Suppressor macrophage (primary cell): ENCODE measurements at regions not wholly inside any gene's neighbourhood (a gene's known extent, or its start where the extent isn't known, plus 50 kb on each side); places are given as distances from the start of the nearest gene placed in this dataset.
"Not testable (repeated sequence)": the region's sequence is repeated elsewhere in the genome, so short reads cannot be mapped to it uniquely, and the experiment has no call there.

ENCODE experiments used
- DNase-seq, 4 experiments: peaks; one replicate each; pipeline ENCODE4 v3.0.0-alpha.2; 2020 to 2022

DNA sequence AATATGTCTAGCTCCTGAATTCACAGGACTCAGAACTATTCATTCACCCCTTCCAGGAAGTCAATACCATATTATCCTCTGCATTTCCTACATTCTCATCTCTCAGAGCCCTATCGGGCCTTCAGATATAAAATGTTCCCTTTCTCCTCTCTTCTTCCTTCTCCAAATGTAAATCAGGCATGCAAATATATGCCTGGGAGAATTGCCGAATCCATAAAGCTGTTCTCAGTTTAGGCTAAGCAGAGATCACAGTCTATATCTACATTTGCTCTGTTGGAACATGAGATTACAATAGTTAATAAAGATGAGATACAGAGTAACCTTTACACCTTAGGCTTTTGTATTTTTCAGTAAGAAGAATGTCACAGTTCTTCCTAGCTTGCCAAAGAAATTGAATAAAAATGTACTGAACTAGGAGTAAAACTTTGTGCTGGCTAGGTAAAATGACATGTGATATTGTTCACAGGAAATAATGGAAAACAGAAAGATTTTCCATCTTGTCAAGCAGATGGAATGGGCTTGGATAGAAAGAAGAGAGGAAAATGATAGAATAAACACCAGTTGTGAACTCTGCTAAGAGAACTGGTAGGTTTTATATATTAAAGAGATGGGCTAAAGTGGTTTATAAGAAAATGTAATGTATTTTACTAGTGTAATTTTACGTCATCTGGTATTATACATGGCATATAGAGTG lies 161.5 kb downstream of the NRIP1 start:
- no peak for DNase-seq

GRCh38 chr21:14901482-14901958 lies 163.3 kb downstream of the NRIP1 start:
- peak; percentile 27 to 65 (median 52) for DNase-seq

DNA sequence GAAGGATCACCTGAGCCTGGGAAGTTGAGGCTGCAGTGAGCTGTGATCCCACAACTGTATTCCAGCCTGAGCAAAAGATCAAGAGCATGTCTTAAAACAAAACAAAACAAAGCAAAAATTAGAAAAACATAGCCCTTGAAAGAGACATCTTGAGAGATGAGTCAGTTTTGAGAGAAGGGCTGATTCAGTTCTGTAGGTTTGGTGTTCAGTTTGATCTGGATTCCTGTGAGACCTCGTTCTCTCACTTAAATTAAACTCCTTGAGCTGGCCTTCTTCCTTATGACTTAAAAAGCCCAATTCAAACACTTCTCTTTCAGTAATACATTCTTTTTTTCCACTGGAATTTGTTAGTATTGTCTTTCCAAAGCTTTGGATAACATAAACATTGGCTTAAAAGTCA lies 164.2 kb downstream of the NRIP1 start:
- DNase-seq: no peak

- no peak for DNase-seq
Observed at GRCh38 chr21:14900058-14900457, 164.7 kb downstream of the NRIP1 start.

- DNase-seq: no peak
Observed at GRCh38 chr21:14895792-14896191, 169.0 kb downstream of the NRIP1 start.

DNA sequence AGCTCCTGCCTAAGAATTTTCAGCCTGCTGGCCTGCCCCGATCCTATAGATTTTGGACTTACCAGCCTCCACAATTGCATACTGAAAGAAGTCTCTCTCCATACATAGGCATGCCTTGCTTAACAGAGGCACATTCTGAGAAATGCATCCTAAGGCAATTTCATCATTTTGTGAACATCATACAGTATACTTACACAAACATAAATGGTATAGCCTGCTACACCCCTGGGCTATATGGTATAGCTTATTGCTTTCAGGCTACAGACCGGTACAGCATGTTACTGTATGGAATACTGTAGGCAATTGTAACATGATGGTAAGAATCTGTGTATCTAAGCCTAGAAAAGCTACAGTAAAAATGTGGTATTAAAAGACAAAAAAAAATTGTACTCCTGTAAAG lies 174.7 kb downstream of the NRIP1 start:
- DNase-seq: no peak

GRCh38 chr21:14889080-14889810 lies 175.6 kb downstream of the NRIP1 start:
- DNase-seq: no peak

- DNase-seq: no peak
Observed at GRCh38 chr21:14888202-14888601, 176.6 kb downstream of the NRIP1 start.

DNA sequence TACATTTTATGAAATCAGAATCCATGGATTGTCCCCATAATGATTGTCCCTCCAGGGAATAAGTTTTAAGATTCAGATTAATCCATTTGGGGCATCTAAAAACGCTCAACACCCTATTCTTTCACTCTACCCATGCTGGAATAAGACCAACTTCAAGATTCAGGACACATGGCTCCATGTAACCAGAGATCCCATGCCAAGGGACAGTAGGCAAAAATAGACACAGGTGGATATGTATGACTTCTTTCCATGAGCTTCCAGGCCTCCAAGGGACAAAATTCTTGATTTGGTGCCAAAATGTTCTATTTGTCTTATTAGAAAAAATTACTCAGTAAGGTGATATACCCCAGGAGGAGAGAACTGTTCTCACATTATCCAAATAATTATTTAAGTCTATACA lies 178.8 kb downstream of the NRIP1 start:
- no peak for DNase-seq

- no peak for DNase-seq
Observed at GRCh38 chr21:14883351-14883750, 181.4 kb downstream of the NRIP1 start.

GRCh38 chr21:14882545-14882944 lies 182.3 kb downstream of the NRIP1 start:
- not testable (repeated sequence) for DNase-seq

DNA sequence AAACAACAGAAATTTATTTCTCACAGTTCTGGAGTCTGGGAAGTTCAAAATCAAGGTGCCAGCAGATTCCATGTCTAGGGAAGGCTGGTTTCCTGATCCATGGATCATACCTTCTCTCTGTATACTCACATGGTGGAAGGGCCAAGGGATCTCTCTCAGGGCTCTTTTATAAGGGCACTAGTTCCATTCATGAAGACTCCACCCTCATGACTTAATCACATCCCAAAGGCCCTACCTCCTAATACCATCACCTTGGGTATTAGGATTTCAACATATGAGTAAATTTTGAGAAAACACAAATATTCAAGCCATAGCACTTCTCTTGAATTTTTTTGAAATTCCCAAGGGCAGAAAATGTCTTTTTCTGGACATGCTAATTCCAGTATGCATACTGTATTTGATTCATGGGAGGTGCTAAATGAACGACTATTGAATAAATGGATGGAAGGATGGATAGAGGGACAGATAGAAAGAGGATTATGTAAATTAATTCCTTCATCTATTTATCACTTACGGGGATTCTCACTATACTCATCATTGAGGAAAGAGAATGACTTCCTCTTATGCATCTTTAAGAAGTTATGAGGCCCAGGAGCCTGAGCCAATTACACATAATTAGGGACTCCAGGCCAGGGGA lies 182.8 kb downstream of the NRIP1 start:
- DNase-seq: no peak

- DNase-seq: no peak
Observed at GRCh38 chr21:14880922-14881321, 183.9 kb downstream of the NRIP1 start.

- DNase-seq: peak; percentile 46 to 64 (median 57)
Observed at GRCh38 chr21:14879458-14879857, 185.3 kb downstream of the NRIP1 start.

DNA sequence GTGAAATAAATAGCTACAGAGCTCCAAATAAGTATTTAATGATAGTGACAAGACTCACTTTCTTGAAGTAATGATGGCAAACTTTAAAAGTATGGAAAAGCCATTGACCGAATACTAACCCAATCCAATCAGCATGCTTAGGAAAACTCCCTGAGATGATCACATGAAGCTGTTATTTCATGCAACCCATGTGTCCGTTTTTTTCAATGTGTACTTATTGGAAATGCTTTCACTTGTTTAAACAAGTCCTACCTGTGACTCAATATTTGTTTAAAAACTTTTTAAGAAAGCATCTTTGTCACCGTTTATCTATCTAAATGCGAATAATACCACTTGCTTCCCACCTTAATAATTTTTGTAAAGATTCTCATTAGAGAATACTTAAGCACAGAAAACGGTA lies 185.8 kb downstream of the NRIP1 start:
- no peak for DNase-seq

DNA sequence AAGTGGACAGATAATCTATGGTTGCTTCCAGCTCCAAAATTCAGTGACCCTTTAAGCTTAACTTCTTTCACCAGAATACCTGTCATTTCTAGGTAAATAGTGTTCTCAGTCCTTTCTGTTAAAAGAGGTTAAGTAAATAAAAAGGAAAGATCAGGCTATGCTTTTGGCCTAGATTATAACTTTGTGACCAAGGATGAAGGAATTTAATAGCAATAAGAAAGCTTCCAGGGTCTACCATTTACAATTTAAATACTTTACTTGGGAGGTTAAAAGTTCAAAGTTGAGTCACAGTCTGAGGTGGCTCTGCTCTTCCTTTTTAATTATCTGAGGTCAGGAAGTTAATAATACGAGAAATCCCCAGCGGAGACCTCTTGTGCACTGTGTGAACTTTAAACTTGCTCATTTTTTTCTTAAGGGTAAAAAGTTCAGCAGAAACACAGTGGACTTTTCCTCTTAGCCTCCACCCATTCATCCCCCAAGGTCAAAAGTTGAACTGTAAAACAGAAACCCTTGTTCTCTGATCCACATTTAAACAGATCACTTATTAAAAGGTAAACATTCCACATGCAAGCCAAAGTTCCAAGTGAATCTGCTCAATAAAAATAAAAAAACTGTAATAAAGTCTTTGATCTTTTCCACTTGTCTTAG lies 187.1 kb downstream of the NRIP1 start:
- DNase-seq: peak in 3 of 4 experiments; percentile 27 to 60 (median 58)

DNA sequence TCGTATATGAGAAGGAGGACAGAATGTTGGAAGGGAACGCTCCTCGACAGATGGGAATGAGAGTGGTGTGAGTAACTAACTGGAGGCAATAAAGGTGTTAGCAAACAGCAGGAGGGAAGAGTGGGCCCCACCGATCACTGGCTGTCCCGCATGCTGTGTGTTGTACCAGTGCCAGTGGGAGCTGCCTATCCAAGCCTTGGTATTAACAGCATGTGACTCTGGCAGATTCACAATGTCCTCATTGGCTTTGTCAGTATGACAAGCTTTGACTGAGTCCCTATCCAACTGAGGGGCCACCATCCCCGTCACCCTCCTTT lies 188.3 kb downstream of the NRIP1 start:
- DNase-seq: no peak

DNA sequence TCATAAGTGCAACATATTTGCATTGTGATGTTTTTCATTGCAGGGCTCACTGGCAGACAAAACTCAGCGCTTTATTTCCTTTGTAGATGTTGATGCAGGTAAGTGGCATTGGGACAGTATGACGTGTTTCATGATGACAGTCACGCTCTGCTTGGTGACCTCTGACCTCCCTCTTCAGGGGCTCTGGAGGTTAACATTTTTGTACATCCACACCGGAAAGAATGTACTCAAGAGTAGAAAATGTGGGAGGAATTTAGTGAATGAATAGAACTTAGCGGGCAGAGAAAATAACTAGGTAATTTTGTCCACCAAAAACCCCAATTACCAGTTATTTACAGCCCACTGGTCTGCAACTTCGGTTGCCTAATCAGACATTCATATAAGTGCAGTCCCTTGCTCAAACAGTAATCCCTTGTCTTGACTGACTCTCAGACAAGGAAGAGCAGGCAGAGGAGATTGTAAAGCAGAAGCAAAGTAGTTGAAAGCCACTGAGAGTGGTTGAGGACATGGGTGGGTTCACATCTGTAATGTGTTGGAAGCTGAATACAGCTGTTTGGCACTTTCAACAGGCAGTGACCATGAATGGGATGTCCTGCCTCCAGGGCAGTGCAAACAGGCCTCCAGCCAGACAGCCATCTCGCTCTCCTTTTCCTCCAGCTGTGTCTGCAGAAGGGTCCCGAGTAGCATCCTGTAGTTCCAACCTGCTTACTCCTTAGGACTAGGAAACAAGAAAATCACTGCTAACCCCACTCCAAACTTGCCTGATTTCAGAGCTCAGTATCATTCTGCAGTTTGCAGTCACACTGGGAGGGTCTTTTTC lies 188.9 kb downstream of the NRIP1 start:
- DNase-seq: no peak

- DNase-seq: no peak
Observed at GRCh38 chr21:14875186-14875585, 189.6 kb downstream of the NRIP1 start.

GRCh38 chr21:14874379-14874778 lies 190.4 kb downstream of the NRIP1 start:
- no peak for DNase-seq

GRCh38 chr21:14871861-14872260 lies 192.9 kb downstream of the NRIP1 start:
- no peak for DNase-seq

- DNase-seq: no peak
Observed at GRCh38 chr21:14870853-14871149, 194.0 kb downstream of the NRIP1 start.
